ENCODE measurements at regions not wholly inside any gene's neighbourhood (a gene's known extent, or its start where the extent isn't known, plus 50 kb on each side); places are given as distances from the start of the nearest gene placed in this dataset.
A peak's percentile ranks its signal among the peaks of the same experiment; 100 is the strongest.

GRCh38 chr2:137836671-137837070 lies 127.6 kb upstream of the HNMT start:
- H3K9me3 ChIP-seq (ENCODE audit: insufficient read depth, low read length): no peaks in the 10 kb centered on the region
- no peaks in the 10 kb centered on the region for H3K27me3 ChIP-seq (ENCODE audit: insufficient read depth, insufficient read length)
- no peak overlapping the region for H3K9ac ChIP-seq (ENCODE audit: insufficient read length, low read depth)
- H3K36me3 ChIP-seq (ENCODE audit: insufficient read depth, insufficient read length, low read length): no peaks in the 10 kb centered on the region
- H3K4me3 ChIP-seq (ENCODE audit: insufficient read length, low read depth): no peak overlapping the region
- H3K4me1 ChIP-seq (ENCODE audit: insufficient read depth, insufficient read length): no peaks in the 10 kb centered on the region
- DNase-seq (ENCODE audit: low read depth, low spot score): no peak
- no peak for TF ChIP-seq SUZ12 (IDR thresholded peaks at IDR 0.05; ENCODE audit: extremely low read depth, insufficient read depth, insufficient read length)
- TF ChIP-seq YY1 (IDR thresholded peaks at IDR 0.05; ENCODE audit: insufficient read depth, insufficient read length): no peak
- no peak for TF ChIP-seq ZNF274 (IDR thresholded peaks at IDR 0.05; ENCODE audit: low read depth, low read length)

GRCh38 chr2:137837830-137838229 lies 126.4 kb upstream of the HNMT start:
- H3K27me3 ChIP-seq (ENCODE audit: insufficient read depth, insufficient read length): no peaks in the 10 kb centered on the region
- H3K9me3 ChIP-seq (ENCODE audit: insufficient read depth, low read length): no peaks in the 10 kb centered on the region
- DNase-seq (ENCODE audit: low read depth, low spot score): no peak
- no peak overlapping the region for H3K4me3 ChIP-seq (ENCODE audit: insufficient read length, low read depth)
- H3K36me3 ChIP-seq (ENCODE audit: insufficient read depth, insufficient read length, low read length): no peaks in the 10 kb centered on the region
- no peaks in the 10 kb centered on the region for H3K4me1 ChIP-seq (ENCODE audit: insufficient read depth, insufficient read length)
- no peak overlapping the region for H3K9ac ChIP-seq (ENCODE audit: insufficient read length, low read depth)
- TF ChIP-seq YY1 (IDR thresholded peaks at IDR 0.05; ENCODE audit: insufficient read depth, insufficient read length) (no peak), SUZ12 (IDR thresholded peaks at IDR 0.05; ENCODE audit: extremely low read depth, insufficient read depth, insufficient read length) (no peak)

- no peak overlapping the region for H3K4me3 ChIP-seq (ENCODE audit: insufficient read length, low read depth)
- TF ChIP-seq YY1 (IDR thresholded peaks at IDR 0.05; ENCODE audit: insufficient read depth, insufficient read length): no peak
- TF ChIP-seq ZNF274 (IDR thresholded peaks at IDR 0.05; ENCODE audit: low read depth, low read length): no peak
- TF ChIP-seq SUZ12 (IDR thresholded peaks at IDR 0.05; ENCODE audit: extremely low read depth, insufficient read depth, insufficient read length): no peak
- peak; percentile 36 for DNase-seq (ENCODE audit: low read depth, low spot score)
- no peaks in the 10 kb centered on the region for H3K27me3 ChIP-seq (ENCODE audit: insufficient read depth, insufficient read length)
- H3K4me1 ChIP-seq (ENCODE audit: insufficient read depth, insufficient read length): no peaks in the 10 kb centered on the region
- no peak overlapping the region for H3K9ac ChIP-seq (ENCODE audit: insufficient read length, low read depth)
- H3K9me3 ChIP-seq (ENCODE audit: insufficient read depth, low read length): no peaks in the 10 kb centered on the region
- no peaks in the 10 kb centered on the region for H3K36me3 ChIP-seq (ENCODE audit: insufficient read depth, insufficient read length, low read length)
Observed at GRCh38 chr2:137838255-137839092, 125.8 kb upstream of the HNMT start.

- TF ChIP-seq YY1 (IDR thresholded peaks at IDR 0.05; ENCODE audit: insufficient read depth, insufficient read length) (no peak), ZNF274 (IDR thresholded peaks at IDR 0.05; ENCODE audit: low read depth, low read length) (no peak), SUZ12 (IDR thresholded peaks at IDR 0.05; ENCODE audit: extremely low read depth, insufficient read depth, insufficient read length) (no peak)
- Histone ChIP-seq H3K9ac (ENCODE audit: insufficient read length, low read depth) (no peak overlapping the region), H3K9me3 (ENCODE audit: insufficient read depth, low read length) (no peaks in the 10 kb centered on the region), H3K4me3 (ENCODE audit: insufficient read length, low read depth) (no peak overlapping the region), H3K27me3 (ENCODE audit: insufficient read depth, insufficient read length) (no peaks in the 10 kb centered on the region), H3K36me3 (ENCODE audit: insufficient read depth, insufficient read length, low read length) (no peaks in the 10 kb centered on the region), H3K4me1 (ENCODE audit: insufficient read depth, insufficient read length) (no peaks in the 10 kb centered on the region)
- DNase-seq (ENCODE audit: low read depth, low spot score): no peak
Observed at GRCh38 chr2:137842430-137842829, 121.8 kb upstream of the HNMT start.

DNA sequence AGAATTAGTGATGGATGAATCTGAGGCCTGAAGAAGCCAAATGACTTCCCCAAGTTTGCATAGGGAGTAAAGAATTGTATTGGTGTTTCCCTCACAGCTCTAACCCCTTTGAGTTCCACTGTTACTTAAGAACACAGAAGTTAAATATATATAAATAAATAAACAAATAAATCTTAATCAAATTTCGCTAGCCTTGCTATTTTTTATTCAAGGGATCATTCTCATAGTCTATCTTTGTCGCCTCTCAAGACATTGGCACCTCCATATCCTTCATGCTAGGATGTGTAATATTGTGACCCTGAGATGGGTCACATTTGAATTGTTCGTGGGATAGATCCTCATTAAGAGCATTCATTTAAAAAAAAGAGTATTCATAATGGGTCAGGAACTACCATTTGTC lies 121.3 kb upstream of the HNMT start:
- no peak for TF ChIP-seq ZNF274 (IDR thresholded peaks at IDR 0.05; ENCODE audit: low read depth, low read length)
- no peak for TF ChIP-seq YY1 (IDR thresholded peaks at IDR 0.05; ENCODE audit: insufficient read depth, insufficient read length)
- no peak for TF ChIP-seq SUZ12 (IDR thresholded peaks at IDR 0.05; ENCODE audit: extremely low read depth, insufficient read depth, insufficient read length)
- no peaks in the 10 kb centered on the region for H3K27me3 ChIP-seq (ENCODE audit: insufficient read depth, insufficient read length)
- no peak for DNase-seq (ENCODE audit: low read depth, low spot score)

DNA sequence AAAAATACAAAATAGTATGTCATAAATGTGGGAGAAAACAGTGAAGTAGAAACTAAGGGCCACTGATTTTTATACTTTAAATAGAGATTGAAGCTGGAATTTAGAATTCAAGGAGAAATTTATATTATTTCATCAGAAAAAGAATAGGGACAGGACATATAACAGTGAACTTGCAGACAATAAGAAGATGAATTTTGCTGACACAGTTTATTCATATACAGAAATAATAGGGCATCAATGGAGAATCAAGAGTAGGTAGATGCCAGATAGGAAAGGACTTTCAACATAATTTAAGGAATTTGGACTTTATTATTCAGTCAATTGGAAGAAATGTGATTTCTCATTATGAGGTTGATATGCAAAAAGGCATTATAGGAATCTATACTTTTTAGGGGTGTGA lies 118.9 kb upstream of the HNMT start:
- no peak overlapping the region for H3K9ac ChIP-seq (ENCODE audit: insufficient read length, low read depth)
- no peak for DNase-seq (ENCODE audit: low read depth, low spot score)
- no peaks in the 10 kb centered on the region for H3K4me1 ChIP-seq (ENCODE audit: insufficient read depth, insufficient read length)
- H3K27me3 ChIP-seq (ENCODE audit: insufficient read depth, insufficient read length): no peaks in the 10 kb centered on the region
- no peak overlapping the region for H3K4me3 ChIP-seq (ENCODE audit: insufficient read length, low read depth)
- TF ChIP-seq SUZ12 (IDR thresholded peaks at IDR 0.05; ENCODE audit: extremely low read depth, insufficient read depth, insufficient read length): no peak
- H3K9me3 ChIP-seq (ENCODE audit: insufficient read depth, low read length): no peaks in the 10 kb centered on the region
- H3K36me3 ChIP-seq (ENCODE audit: insufficient read depth, insufficient read length, low read length): no peaks in the 10 kb centered on the region

More for the DNA sequence above, 121.3 kb upstream of the HNMT start:
- H3K9ac ChIP-seq (ENCODE audit: insufficient read length, low read depth): no peak overlapping the region
- no peaks in the 10 kb centered on the region for H3K4me1 ChIP-seq (ENCODE audit: insufficient read depth, insufficient read length)
- no peak overlapping the region for H3K4me3 ChIP-seq (ENCODE audit: insufficient read length, low read depth)
- no peaks in the 10 kb centered on the region for H3K9me3 ChIP-seq (ENCODE audit: insufficient read depth, low read length)
- no peaks in the 10 kb centered on the region for H3K36me3 ChIP-seq (ENCODE audit: insufficient read depth, insufficient read length, low read length)

DNA sequence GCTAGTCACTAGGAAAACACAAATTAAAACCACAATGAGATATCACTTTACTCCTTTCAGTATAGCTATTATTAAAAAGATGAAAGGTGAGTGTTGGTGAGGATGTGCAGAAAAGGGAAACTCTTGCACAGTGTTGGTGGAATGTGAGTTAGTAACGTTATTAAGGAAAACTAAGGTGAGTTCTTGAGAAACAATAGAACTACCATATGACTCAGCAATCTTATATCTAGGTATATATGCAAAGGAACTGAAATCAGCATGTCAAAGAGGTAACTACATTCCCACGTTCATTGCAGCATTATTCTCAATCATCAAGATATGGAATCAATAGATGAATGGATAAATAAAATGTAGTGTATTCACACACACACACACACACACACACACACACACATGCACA lies 117.3 kb upstream of the HNMT start:
- no peak overlapping the region for H3K4me3 ChIP-seq (ENCODE audit: insufficient read length, low read depth)
- H3K4me1 ChIP-seq (ENCODE audit: insufficient read depth, insufficient read length): no peaks in the 10 kb centered on the region
- TF ChIP-seq ZNF274 (IDR thresholded peaks at IDR 0.05; ENCODE audit: low read depth, low read length) (no peak), YY1 (IDR thresholded peaks at IDR 0.05; ENCODE audit: insufficient read depth, insufficient read length) (no peak), SUZ12 (IDR thresholded peaks at IDR 0.05; ENCODE audit: extremely low read depth, insufficient read depth, insufficient read length) (no peak)
- no peaks in the 10 kb centered on the region for H3K9me3 ChIP-seq (ENCODE audit: insufficient read depth, low read length)
- no peaks in the 10 kb centered on the region for H3K27me3 ChIP-seq (ENCODE audit: insufficient read depth, insufficient read length)
- H3K36me3 ChIP-seq (ENCODE audit: insufficient read depth, insufficient read length, low read length): no peaks in the 10 kb centered on the region
- no peak for DNase-seq (ENCODE audit: low read depth, low spot score)
- no peak overlapping the region for H3K9ac ChIP-seq (ENCODE audit: insufficient read length, low read depth)

All from NT2/D1 (cell line).